22Rv1 (cell line): ENCODE measurements at regions not wholly inside any gene's neighbourhood (a gene's known extent, or its start where the extent isn't known, plus 50 kb on each side); places are given as distances from the start of the nearest gene placed in this dataset.

Experiments
- H3K27ac ChIP-seq: fragments of 450-650 bp; 2 replicates; pipeline ENCODE4 v1.5.1; 2017
- CTCF ChIP-seq: fragments of 450-650 bp; IDR thresholded peaks from 2 replicates; pipeline ENCODE4 v1.5.1; 2017; ENCODE audit warnings: mild to moderate bottlenecking
- ZFX ChIP-seq: fragments of 450-650 bp; IDR thresholded peaks from 2 replicates; pipeline ENCODE4 v1.6.1; 2017; ENCODE audit warnings: antibody characterized with exemption, borderline replicate concordance

- no peak for TF ChIP-seq CTCF
- TF ChIP-seq ZFX: no peak
- H3K27ac ChIP-seq: no peak overlapping the region
These were observed 271.8 kb upstream of the B3GAT1 start for GRCh38 chr11:134683860-134684259.

- TF ChIP-seq CTCF (no peak), ZFX (no peak)
- H3K27ac ChIP-seq: no peak overlapping the region
These were observed 270.5 kb upstream of the B3GAT1 start for GRCh38 chr11:134682577-134682976.

- TF ChIP-seq ZFX (no peak), CTCF (no peak)
These were observed 267.6 kb upstream of the B3GAT1 start for GRCh38 chr11:134679592-134679991.

GRCh38 chr11:134678744-134679143, 266.7 kb upstream of the B3GAT1 start:
- H3K27ac ChIP-seq: no peak overlapping the region
- no peak for TF ChIP-seq ZFX
- TF ChIP-seq CTCF: no peak

More at GRCh38 chr11:134679592-134679991, 267.6 kb upstream of the B3GAT1 start:
- no peak overlapping the region for H3K27ac ChIP-seq

- no peak overlapping the region for H3K27ac ChIP-seq
- TF ChIP-seq CTCF: no peak
- TF ChIP-seq ZFX: no peak
These were observed 266.0 kb upstream of the B3GAT1 start for GRCh38 chr11:134677891-134678551.

- no peak for TF ChIP-seq ZFX
- H3K27ac ChIP-seq: no peak overlapping the region
These were observed 265.4 kb upstream of the B3GAT1 start for GRCh38 chr11:134677397-134677822.

GRCh38 chr11:134676516-134677287, 264.7 kb upstream of the B3GAT1 start:
- TF ChIP-seq CTCF (no peak), ZFX (no peak)
- no peak overlapping the region for H3K27ac ChIP-seq
